Coronary artery (tissue), 2 donors: ENCODE measurements at regions not wholly inside any gene's neighbourhood (a gene's known extent, or its start where the extent isn't known, plus 50 kb on each side); places are given as distances from the start of the nearest gene placed in this dataset.

Experiments
- DNase-seq: peaks from one replicate; pipeline ENCODE4 v3.0.0-alpha.2; 2017; ENCODE audit warnings: low spot score
- H3K27ac ChIP-seq, 2 donors: fragments of 200-600 bp; sonication (generic); one replicate each; pipeline ENCODE4 v1.5.1; 2016 to 2019
- H3K4me3 ChIP-seq: fragments of 200-600 bp; sonication (generic); 2 replicates; pipeline ENCODE4 v1.5.1; 2016; ENCODE audit warnings: mild to moderate bottlenecking, moderate library complexity
- CTCF ChIP-seq: fragments of 200-600 bp; sonication (generic); IDR thresholded peaks from one replicate; pipeline ENCODE4 v1.5.1; 2019; ENCODE audit warnings: antibody characterized with exemption

- no peak for DNase-seq
- no peak for TF ChIP-seq CTCF
- no peak overlapping the region for H3K27ac ChIP-seq
- H3K4me3 ChIP-seq, result no peak overlapping the region
These were observed 167.1 kb upstream of the TUT7 start for GRCh38 chr9:86521322-86521721.

GRCh38 chr9:86519066-86519615 lies 164.9 kb upstream of the TUT7 start:
- DNase-seq, result no peak
- H3K27ac ChIP-seq, result no peak overlapping the region
- no peak for TF ChIP-seq CTCF
- no peak overlapping the region for H3K4me3 ChIP-seq

- no peak for DNase-seq
- no peak for TF ChIP-seq CTCF
- no peak overlapping the region for H3K27ac ChIP-seq
- no peak overlapping the region for H3K4me3 ChIP-seq
These were observed 163.3 kb upstream of the TUT7 start for GRCh38 chr9:86517475-86517874.

DNA sequence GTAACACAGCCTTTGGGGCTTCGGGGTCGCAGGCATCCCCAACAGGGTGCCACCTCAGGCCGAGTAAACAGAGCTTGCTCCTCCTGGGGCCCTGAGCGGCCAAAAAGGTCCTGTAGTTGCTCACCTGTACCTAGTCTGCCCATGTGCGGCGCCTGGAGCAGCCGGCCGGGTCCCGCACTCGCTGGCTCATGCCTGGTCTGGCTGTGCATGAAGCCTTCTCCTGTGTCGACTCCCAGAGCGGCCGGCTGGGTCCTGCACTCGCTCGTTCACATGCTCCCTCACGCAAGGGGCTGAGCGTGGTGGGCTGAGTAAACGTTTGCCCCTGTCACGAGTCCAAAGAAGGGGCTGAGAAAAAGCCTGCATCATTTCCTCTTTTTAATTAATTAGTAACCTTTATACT lies 162.4 kb upstream of the TUT7 start:
- Histone ChIP-seq H3K27ac (no peak overlapping the region), H3K4me3 (no peak overlapping the region)
- no peak for TF ChIP-seq CTCF
- DNase-seq, result no peak

DNA sequence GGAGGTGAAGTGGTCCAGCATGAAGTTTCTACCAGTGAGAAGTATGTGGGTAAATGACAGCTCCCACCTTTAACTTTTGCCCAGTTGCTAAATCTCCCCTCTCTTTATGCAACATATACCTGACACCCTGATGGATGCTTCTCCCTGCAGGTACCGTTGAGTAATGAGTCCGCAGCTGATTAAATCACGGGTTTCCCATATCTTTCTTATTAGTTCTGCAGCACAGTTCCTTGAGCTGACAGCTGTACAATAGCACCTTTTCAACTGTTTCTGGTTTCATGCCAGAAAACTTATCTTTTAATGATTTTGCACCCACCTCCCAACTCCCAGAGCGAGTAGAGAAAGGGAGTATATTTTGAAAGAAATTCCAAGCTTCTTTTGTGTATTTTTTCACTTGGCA lies 161.0 kb upstream of the TUT7 start:
- Histone ChIP-seq H3K27ac (no peak overlapping the region), H3K4me3 (no peak overlapping the region)
- TF ChIP-seq CTCF, result no peak
- no peak for DNase-seq

DNA sequence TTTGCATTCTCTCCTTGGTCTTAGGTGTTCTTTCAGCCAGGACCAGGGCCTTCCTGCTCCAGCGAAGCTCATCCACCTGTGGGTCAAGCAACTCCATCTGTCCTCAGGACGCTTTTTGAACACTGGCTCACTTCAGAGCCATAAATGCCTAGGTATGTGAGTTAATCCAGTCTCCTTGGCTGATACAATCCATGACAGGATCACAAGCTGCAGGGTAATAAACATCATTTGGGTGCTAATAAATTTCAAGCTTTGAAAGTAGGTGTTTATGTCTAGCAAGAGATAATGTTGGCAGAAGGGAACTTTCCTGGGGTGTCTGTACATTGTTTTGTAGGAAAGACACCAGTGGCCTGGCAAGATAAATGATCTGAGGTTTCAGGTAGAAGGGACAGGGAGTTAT lies 159.2 kb upstream of the TUT7 start:
- Histone ChIP-seq H3K4me3 (no peak overlapping the region), H3K27ac (no peak overlapping the region)
- TF ChIP-seq CTCF, result no peak
- DNase-seq, result no peak

GRCh38 chr9:86512929-86513328 lies 158.7 kb upstream of the TUT7 start:
- H3K27ac ChIP-seq, result no peak overlapping the region
- no peak overlapping the region for H3K4me3 ChIP-seq
- no peak for DNase-seq
- no peak for TF ChIP-seq CTCF
